ENCODE measurements at regions not wholly inside any gene's neighbourhood (a gene's known extent, or its start where the extent isn't known, plus 50 kb on each side); places are given as distances from the start of the nearest gene placed in this dataset.

DNA sequence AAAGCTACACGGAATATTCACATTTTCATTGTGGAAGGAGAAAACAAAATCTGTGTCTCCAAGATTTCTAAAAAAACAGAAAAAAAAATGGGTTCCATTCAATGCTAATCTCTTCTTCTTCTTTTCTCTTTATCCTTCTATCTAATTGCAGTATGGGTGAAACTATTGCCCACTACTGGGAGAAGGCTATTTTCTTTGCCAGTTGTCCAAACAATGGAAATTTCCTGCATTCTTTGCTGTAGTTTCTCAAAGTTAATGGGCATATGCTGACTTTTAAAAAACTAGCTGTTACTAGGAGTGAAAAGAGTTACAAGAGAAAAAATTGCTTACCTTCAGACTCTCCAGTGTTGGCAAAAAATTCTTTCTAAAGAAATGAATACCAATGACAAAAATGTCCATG lies 179.3 kb upstream of the ANKRD28 start:
- TF ChIP-seq, protein P1, sequence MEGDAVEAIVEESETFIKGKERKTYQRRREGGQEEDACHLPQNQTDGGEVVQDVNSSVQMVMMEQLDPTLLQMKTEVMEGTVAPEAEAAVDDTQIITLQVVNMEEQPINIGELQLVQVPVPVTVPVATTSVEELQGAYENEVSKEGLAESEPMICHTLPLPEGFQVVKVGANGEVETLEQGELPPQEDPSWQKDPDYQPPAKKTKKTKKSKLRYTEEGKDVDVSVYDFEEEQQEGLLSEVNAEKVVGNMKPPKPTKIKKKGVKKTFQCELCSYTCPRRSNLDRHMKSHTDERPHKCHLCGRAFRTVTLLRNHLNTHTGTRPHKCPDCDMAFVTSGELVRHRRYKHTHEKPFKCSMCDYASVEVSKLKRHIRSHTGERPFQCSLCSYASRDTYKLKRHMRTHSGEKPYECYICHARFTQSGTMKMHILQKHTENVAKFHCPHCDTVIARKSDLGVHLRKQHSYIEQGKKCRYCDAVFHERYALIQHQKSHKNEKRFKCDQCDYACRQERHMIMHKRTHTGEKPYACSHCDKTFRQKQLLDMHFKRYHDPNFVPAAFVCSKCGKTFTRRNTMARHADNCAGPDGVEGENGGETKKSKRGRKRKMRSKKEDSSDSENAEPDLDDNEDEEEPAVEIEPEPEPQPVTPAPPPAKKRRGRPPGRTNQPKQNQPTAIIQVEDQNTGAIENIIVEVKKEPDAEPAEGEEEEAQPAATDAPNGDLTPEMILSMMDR (conservative IDR thresholded peaks at IDR 0.05; ENCODE audit: low read depth, low read length): no peak
- TF ChIP-seq SMC3 (IDR thresholded peaks at IDR 0.05; ENCODE audit: low read depth, low read length): no peak
- TF ChIP-seq CHD1 (IDR thresholded peaks at IDR 0.05; ENCODE audit: low read depth, low read length): no peak
- no peak for TF ChIP-seq CEBPB (IDR thresholded peaks at IDR 0.05; ENCODE audit: low read depth, low read length)
- no peak for TF ChIP-seq MXI1 (IDR thresholded peaks at IDR 0.05; ENCODE audit: borderline replicate concordance, low read depth, low read length)
- TF ChIP-seq POLR2A (IDR thresholded peaks at IDR 0.05; ENCODE audit: low read depth, low read length): no peak
- no peak for TF ChIP-seq RCOR1 (IDR thresholded peaks at IDR 0.05; ENCODE audit: insufficient replicate concordance, low read length)
- no peak for TF ChIP-seq RFX5 (IDR thresholded peaks at IDR 0.05; ENCODE audit: low read depth, low read length)
- no peak for TF ChIP-seq MAFK (IDR thresholded peaks at IDR 0.05; ENCODE audit: low read depth, low read length)
- no peak for TF ChIP-seq NFE2L2 (IDR thresholded peaks at IDR 0.05; ENCODE audit: low read depth, low read length)
- TF ChIP-seq MAZ (IDR thresholded peaks at IDR 0.05; ENCODE audit: borderline replicate concordance, low read depth, low read length): no peak

Data from IMR-90 (cell line).